GM21825 (cell line): ENCODE measurements at regions not wholly inside any gene's neighbourhood (a gene's known extent, or its start where the extent isn't known, plus 50 kb on each side); places are given as distances from the start of the nearest gene placed in this dataset.

ENCODE experiments used
- ATAC-seq: cut with Tn5 transposase; IDR thresholded peaks from one replicate; pipeline ENCODE4 v1.9.1; 2021; ENCODE audit warnings: mild to moderate bottlenecking, moderate library complexity; ENCODE audit not compliant: unreplicated experiment

- no peak for ATAC-seq
These were observed 383.6 kb downstream of the GRIN2B start for GRCh38 chr12:13597837-13598236.

GRCh38 chr12:13597166-13597565 lies 384.2 kb downstream of the GRIN2B start:
- ATAC-seq, result no peak

- ATAC-seq, result no peak
These were observed 384.7 kb downstream of the GRIN2B start for GRCh38 chr12:13596714-13597113.

GRCh38 chr12:13595536-13596443 lies 385.6 kb downstream of the GRIN2B start:
- ATAC-seq, result no peak

GRCh38 chr12:13594731-13595514 lies 386.5 kb downstream of the GRIN2B start:
- no peak for ATAC-seq

- ATAC-seq, result no peak
These were observed 389.1 kb downstream of the GRIN2B start for GRCh38 chr12:13592063-13592942.

GRCh38 chr12:13591488-13591887 lies 389.9 kb downstream of the GRIN2B start:
- ATAC-seq, result no peak

GRCh38 chr12:13591059-13591458 lies 390.3 kb downstream of the GRIN2B start:
- no peak for ATAC-seq

GRCh38 chr12:13588574-13588973 lies 392.0 kb downstream of the EMP1 start:
- no peak for ATAC-seq

- ATAC-seq, result no peak
These were observed 391.3 kb downstream of the EMP1 start for GRCh38 chr12:13587721-13588390.

- ATAC-seq, result no peak
These were observed 389.8 kb downstream of the EMP1 start for GRCh38 chr12:13586361-13586760.

GRCh38 chr12:13584541-13584940 lies 388.0 kb downstream of the EMP1 start:
- ATAC-seq, result no peak

GRCh38 chr12:13583630-13584029 lies 387.1 kb downstream of the EMP1 start:
- no peak for ATAC-seq

- ATAC-seq, result no peak
These were observed 385.9 kb downstream of the EMP1 start for GRCh38 chr12:13582421-13582820.

- no peak for ATAC-seq
These were observed 384.5 kb downstream of the EMP1 start for GRCh38 chr12:13581031-13581430.

- ATAC-seq, result no peak
These were observed 383.7 kb downstream of the EMP1 start for GRCh38 chr12:13580206-13580605.

- ATAC-seq, result no peak
These were observed 380.5 kb downstream of the EMP1 start for GRCh38 chr12:13576935-13577500.

GRCh38 chr12:13573698-13574321 lies 377.3 kb downstream of the EMP1 start:
- no peak for ATAC-seq

- no peak for ATAC-seq
These were observed 374.5 kb downstream of the EMP1 start for GRCh38 chr12:13571035-13571434.
